PC-3 (cell line): ENCODE measurements at regions not wholly inside any gene's neighbourhood (a gene's known extent, or its start where the extent isn't known, plus 50 kb on each side); places are given as distances from the start of the nearest gene placed in this dataset.

ENCODE experiments used
- ATAC-seq: fragments of 200-7000 bp; cut with Tn5 transposase; 2 replicates; pipeline ENCODE4 v1.9.1; 2020; ENCODE audit warnings: mild to moderate bottlenecking, moderate library complexity
- BruUV-seq: library from RNA; stranded (reverse); fragments of 400-500 nt; replicated peaks from 2 replicates; lab custom pipeline; 2021; lab: Mats Ljungman, UMichigan
- CTCF ChIA-PET: fragments of 300-600 bp; sonication (Branson Sonifier 250); formaldehyde crosslinking; loops from one replicate; lab custom pipeline; 2022; ENCODE audit warnings: antibody characterized with exemption; lab: Charles Lee
- POLR2A ChIA-PET: fragments of 300-600 bp; sonication (Branson Sonifier 250); formaldehyde crosslinking; loops from one replicate; lab custom pipeline; 2022; ENCODE audit warnings: antibody characterized with exemption; ENCODE audit not compliant: unreplicated experiment; lab: Charles Lee
- DNase-seq: peaks from one replicate; pipeline ENCODE4 v3.0.0-alpha.2; 2015
- H2AFZ ChIP-seq: fragments of 300-600 bp; sonication (generic); 2 replicates; pipeline ENCODE4 v1.6.0; 2016; ENCODE audit warnings: antibody characterized with exemption, low read length
- H3F3A ChIP-seq: fragments of 300-600 bp; sonication (generic); one replicate; pipeline ENCODE4 v1.6.0; 2017; ENCODE audit warnings: antibody characterized with exemption, low read length, control low read depth, mild to moderate bottlenecking; ENCODE audit not compliant: unreplicated experiment
- H3K27ac ChIP-seq: fragments of 300-600 bp; sonication (generic); 2 replicates; pipeline ENCODE4 v1.5.1; 2016; ENCODE audit warnings: mild to moderate bottlenecking, low read length
- H3K27me3 ChIP-seq: fragments of 300-600 bp; sonication (generic); 2 replicates; pipeline ENCODE4 v1.6.1; 2016; ENCODE audit warnings: low read length, mixed read lengths
- H3K36me3 ChIP-seq: fragments of 300-600 bp; sonication (generic); 2 replicates; pipeline ENCODE4 v1.6.1; 2016; ENCODE audit warnings: low read depth, mixed run types, low read length, mixed read lengths
- H3K4me1 ChIP-seq: fragments of 300-600 bp; sonication (generic); 2 replicates; pipeline ENCODE4 v1.5.1; 2016; ENCODE audit warnings: low read length; ENCODE audit not compliant: insufficient read depth
- H3K4me2 ChIP-seq: fragments of 300-600 bp; sonication (generic); 2 replicates; pipeline ENCODE4 v1.6.0; 2016; ENCODE audit warnings: low read length
- H3K4me3 ChIP-seq: fragments of 300-600 bp; sonication (generic); 2 replicates; pipeline ENCODE4 v1.5.1; 2016; ENCODE audit warnings: mild to moderate bottlenecking, low read length, mixed read lengths
- H3K79me2 ChIP-seq: fragments of 300-600 bp; sonication (generic); 2 replicates; pipeline ENCODE4 v1.6.1; 2017; ENCODE audit warnings: low read length, mixed read lengths
- H3K9ac ChIP-seq: fragments of 300-600 bp; sonication (generic); 2 replicates; pipeline ENCODE4 v1.6.0; 2016; ENCODE audit warnings: mild to moderate bottlenecking, low read length
- H3K9me2 ChIP-seq: fragments of 300-600 bp; sonication (generic); replicated peaks from 2 replicates; pipeline ENCODE4 v1.6.1; 2016; ENCODE audit warnings: mixed run types, low read length, mixed read lengths
- H3K9me3 ChIP-seq: fragments of 300-600 bp; sonication (generic); 2 replicates; pipeline ENCODE4 v1.6.1; 2016; ENCODE audit warnings: low read length, mixed read lengths
- H4K20me1 ChIP-seq: fragments of 300-600 bp; sonication (generic); 2 replicates; pipeline ENCODE4 v1.6.1; 2016; ENCODE audit warnings: low read length, mixed read lengths
- CTCF ChIP-seq: fragments of 300-600 bp; sonication (generic); conservative IDR thresholded peaks from 2 replicates; pipeline ENCODE4 v1.5.1; 2017; ENCODE audit warnings: antibody characterized with exemption, low read depth, mild to moderate bottlenecking, low read length
- EZH2 ChIP-seq: fragments of 300-600 bp; sonication (generic); IDR thresholded peaks from one replicate; pipeline ENCODE4 v1.6.1; 2017; ENCODE audit warnings: antibody characterized with exemption, mild to moderate bottlenecking, low read length; ENCODE audit not compliant: unreplicated experiment
- EZH2phosphoT487 ChIP-seq: fragments of 300-600 bp; sonication (generic); IDR thresholded peaks from 2 replicates; pipeline ENCODE4 v1.6.1; 2018; ENCODE audit warnings: mild to moderate bottlenecking, antibody characterized with exemption, low read length, borderline replicate concordance
- intact Hi-C: fragments of 100-400 bp; cut with micrococcal nuclease; formaldehyde crosslinking; loops from 2 replicates; pipeline ENCODE4 v1.9.0; 2023

DNA sequence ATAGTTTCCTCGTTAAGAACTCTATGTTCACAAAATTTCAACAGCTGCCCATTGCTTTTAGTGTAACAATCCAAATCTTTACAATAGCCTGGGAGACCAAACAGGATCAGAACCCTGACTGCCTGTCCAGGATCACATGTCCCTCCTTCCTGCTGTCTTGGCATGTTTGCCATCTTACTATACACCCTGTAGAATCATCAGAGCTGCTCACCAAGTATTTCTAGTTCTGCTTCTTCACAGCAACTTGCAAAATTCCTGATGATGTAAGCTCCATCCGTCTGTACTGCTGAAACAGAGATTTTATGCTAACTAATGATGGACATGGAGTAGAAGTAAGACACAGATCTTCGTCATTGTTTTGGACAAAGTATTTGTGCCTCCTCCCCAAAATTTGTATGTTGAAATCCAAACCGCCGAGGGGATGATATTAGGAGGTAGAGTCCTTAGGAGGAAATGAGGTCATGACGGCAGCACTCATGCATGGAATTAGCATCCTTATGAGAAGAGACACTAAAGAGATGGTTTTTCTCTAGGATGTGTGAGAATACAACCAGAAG is 464.9 kb upstream of the BRINP1 start:
- POLR2A ChIA-PET: no interaction called here
- Histone ChIP-seq H3K4me3 (no peak overlapping the region), H4K20me1 (no peaks in the 10 kb centered on the region), H3K9me2 (no peaks in the 10 kb centered on the region), H3F3A (no peaks in the 10 kb centered on the region), H3K79me2 (no peaks in the 10 kb centered on the region), H3K4me1 (no peaks in the 10 kb centered on the region), H3K27ac (no peak overlapping the region), H2AFZ (no peak overlapping the region), H3K36me3 (no peaks in the 10 kb centered on the region), H3K9me3 (no peaks in the 10 kb centered on the region), H3K27me3 (no peaks in the 10 kb centered on the region), H3K4me2 (no peak overlapping the region), H3K9ac (no peak overlapping the region)
- BruUV-seq: no TSS peak
- CTCF ChIA-PET: no interaction called here
- TF ChIP-seq EZH2phosphoT487 (no peak), EZH2 (no peak), CTCF (no peak)
- intact Hi-C loops: no loop called here
- DNase-seq (no peak), ATAC-seq (no peak)

DNA sequence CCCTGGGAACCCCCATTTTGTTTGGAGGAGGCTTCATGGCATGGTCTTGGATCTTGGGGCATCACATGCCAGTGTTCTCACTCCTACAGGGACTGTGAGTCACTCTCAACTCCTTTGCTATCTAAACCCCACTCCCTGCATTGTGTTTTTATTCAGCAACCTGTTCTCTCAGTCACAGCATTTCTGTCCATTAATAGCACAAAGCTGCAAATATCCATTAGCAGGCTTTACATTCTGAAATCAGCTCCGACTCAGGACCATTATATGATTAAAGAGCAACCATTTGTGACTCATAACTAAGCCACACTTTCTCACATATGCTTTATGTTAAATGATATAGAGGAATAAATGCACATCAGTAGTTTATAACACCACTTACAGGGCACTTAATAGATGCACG is 462.1 kb upstream of the BRINP1 start:
- H3F3A ChIP-seq: no peaks in the 10 kb centered on the region
- ChIA-PET POLR2A (no interaction called here), CTCF (no interaction called here)
- no peaks in the 10 kb centered on the region for H3K36me3 ChIP-seq
- no peak for DNase-seq
- H3K79me2 ChIP-seq: no peaks in the 10 kb centered on the region
- no peaks in the 10 kb centered on the region for H3K4me1 ChIP-seq
- no peak overlapping the region for H3K4me2 ChIP-seq
- TF ChIP-seq CTCF (no peak), EZH2phosphoT487 (no peak), EZH2 (no peak)
- no peaks in the 10 kb centered on the region for H3K27me3 ChIP-seq
- H2AFZ ChIP-seq: no peak overlapping the region
- H3K27ac ChIP-seq: no peak overlapping the region
- H3K9me2 ChIP-seq: no peaks in the 10 kb centered on the region
- BruUV-seq: no TSS peak
- no peak overlapping the region for H3K4me3 ChIP-seq
- H3K9me3 ChIP-seq: no peaks in the 10 kb centered on the region
- ATAC-seq: no peak
- intact Hi-C loops: no loop called here
- no peak overlapping the region for H3K9ac ChIP-seq
- no peaks in the 10 kb centered on the region for H4K20me1 ChIP-seq

DNA sequence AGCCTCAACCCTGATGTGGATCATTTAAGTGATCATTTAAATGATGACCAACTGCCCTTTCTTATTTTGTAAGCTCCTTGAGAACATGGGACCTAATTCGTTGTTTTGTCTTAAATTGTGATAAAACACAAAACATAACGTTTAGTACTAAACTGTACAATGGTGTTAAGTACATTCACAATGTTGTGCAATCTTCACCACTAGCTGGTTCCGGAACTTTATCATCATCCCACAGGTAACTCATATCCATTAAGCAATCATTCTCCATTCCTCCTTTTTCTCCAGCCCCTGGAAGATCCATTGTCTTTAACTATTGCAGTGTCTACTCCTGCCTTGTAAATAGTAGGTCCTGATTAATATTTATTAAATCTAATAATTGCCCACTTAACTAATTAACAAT is 460.5 kb upstream of the BRINP1 start:
- H3K27ac ChIP-seq: no peak overlapping the region
- TF ChIP-seq EZH2phosphoT487 (no peak), EZH2 (no peak), CTCF (no peak)
- no peaks in the 10 kb centered on the region for H3K27me3 ChIP-seq
- no peaks in the 10 kb centered on the region for H3F3A ChIP-seq
- no peaks in the 10 kb centered on the region for H3K79me2 ChIP-seq
- no peaks in the 10 kb centered on the region for H3K9me2 ChIP-seq
- CTCF ChIA-PET: no interaction called here
- no peaks in the 10 kb centered on the region for H3K9me3 ChIP-seq
- intact Hi-C loops: no loop called here
- BruUV-seq: no TSS peak
- H3K9ac ChIP-seq: no peak overlapping the region
- no peak overlapping the region for H3K4me3 ChIP-seq
- H3K4me2 ChIP-seq: no peak overlapping the region
- no peak for ATAC-seq
- H2AFZ ChIP-seq: no peak overlapping the region
- no peak for DNase-seq
- POLR2A ChIA-PET: no interaction called here
- no peaks in the 10 kb centered on the region for H3K4me1 ChIP-seq
- H3K36me3 ChIP-seq: no peaks in the 10 kb centered on the region
- no peaks in the 10 kb centered on the region for H4K20me1 ChIP-seq
